Anterior cingulate cortex (tissue), 58 donors: ENCODE measurements at regions not wholly inside any gene's neighbourhood (a gene's known extent, or its start where the extent isn't known, plus 50 kb on each side); places are given as distances from the start of the nearest gene placed in this dataset.

ENCODE experiments used
- DNase-seq, 58 donors: peaks; one replicate each; lab custom pipeline; 2025; lab: John Stamatoyannopoulos, UW

DNA sequence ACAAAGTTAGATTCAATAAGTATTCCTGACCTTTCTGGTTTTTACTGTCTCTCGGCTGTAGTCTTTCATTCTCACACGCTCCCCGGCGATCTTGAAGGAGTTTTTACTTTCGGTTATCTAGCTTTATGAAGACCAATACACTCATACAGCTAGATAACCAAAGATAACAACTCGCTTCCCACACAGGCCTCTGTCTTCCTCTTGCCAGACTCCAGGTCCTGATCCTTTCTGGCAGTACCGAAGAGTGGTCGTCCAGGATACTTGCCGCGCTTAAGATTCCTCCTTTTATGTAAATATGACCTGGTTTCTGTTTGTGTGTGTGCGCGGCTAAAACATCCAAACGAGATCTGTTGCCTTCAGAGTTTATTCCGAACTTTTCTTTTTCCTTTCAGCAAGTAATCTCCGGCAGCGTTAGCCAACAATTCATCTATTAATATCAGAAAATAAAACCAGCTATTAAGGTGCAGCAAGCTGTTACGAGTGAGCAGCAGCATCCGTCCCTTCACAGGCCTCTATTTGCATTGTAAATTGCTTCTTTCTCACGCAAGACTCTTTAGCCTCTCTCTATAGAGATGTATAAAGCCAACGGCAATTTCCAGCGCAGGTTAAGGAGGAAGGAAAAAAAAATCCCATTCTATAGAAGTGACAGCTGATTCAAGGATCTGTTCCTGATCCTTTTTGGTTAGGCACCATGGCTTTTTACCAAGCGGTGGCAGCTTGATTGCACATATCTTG lies 216.1 kb downstream of the MEF2C start:
- peak in 3 of 58 donors; percentile 19 to 60 (median 40) for DNase-seq

DNA sequence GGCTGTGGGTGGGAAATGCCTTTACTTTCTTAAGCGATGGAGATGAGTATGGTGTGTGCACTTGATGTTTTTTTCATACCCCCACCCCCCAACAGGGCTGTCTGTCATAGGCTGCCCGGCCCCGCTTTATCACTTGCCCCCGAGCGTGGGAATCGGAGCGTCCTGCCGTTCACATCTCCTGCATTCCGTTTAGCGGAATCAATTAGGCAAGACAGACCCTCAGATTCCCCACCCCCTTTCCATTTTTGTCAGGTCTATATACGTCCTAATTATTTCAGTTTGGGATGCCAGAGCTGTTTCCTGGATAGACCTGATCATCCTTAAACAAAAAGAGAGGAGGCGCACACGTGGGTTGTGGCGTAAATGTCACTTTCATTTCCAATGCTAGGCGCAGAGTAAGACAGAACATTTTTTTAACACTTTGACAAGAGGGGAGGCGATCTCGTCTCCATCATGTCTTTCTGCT lies 217.2 kb downstream of the MEF2C start:
- peak in 20 of 58 donors; percentile 12 to 76 (median 52) for DNase-seq

DNA sequence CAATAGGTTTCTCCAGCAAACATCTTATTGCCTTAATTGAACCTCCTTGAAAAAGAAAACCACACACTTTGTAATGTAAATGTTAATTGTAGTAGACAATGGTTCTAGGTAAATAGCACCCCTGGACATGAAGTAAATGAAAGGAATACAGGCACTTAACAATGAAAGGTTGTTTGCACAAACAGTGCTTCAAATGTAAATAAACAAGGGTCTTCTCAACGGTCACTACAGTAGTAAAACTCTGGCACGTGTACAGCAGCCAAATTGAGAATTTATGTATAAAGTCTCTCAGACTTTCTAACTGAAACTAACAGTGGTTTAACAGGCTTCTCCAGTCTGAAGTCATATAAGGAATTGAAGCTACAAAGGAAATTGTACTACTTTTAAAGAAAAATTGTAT lies 218.3 kb downstream of the MEF2C start:
- DNase-seq: no peak

DNA sequence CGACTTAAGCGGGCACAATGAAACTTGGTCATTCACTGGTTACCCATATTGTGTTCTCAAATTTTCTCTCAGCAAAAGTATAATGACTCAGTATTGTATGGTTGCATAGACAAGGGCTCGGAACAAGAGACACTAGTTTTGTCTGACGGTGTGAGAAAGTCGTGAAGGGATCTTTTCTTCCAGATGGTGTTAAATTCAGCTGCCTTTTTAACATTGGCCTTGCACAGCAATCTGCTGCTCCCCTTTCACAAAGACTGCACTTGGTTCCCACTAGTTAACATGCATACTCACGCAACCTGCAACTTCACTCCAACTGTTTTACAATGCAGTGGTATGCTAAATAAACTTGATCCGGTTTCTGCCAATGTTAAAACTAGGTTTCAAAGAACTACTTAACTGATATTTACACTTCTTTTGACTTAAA lies 219.2 kb downstream of the MEF2C start:
- DNase-seq: peak in 12 of 58 donors; percentile 22 to 81 (median 40)

DNA sequence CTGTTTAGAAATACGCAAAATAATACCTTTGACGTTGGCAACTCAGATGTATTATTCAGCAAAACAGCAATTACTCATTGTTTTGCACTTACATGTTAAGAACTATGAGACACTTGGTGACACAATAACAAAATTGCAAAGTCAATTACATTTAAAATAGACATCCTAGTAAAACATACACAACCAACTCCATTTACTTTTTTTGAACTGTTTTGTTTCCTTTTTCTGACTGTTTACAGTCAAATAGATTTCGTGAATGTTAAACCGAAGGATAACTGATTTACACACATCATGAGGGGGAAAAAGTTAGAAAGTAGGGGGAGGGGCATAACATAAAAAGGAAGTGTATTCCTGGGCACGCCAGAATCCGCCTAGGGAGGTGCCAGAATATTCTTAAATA lies 220.1 kb downstream of the MEF2C start:
- no peak for DNase-seq

DNA sequence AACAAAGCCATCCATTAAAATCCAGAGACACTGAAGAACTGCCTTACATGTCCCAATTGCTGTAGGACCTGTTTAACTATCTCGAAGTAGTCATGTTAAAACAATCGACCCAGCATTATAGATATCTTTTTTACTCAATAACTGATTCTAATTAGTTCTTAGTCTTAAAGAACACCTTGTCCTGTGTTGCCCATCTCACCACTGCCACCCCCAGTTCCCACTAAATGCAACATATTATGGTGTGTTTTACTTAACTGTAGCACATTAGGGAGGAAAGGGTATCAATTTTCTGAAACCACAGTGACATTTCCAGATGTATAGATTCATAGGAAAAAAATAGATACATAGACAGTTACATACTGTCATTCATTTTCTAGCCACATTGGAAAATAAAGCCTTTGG lies 221.2 kb downstream of the MEF2C start:
- DNase-seq: no peak

DNA sequence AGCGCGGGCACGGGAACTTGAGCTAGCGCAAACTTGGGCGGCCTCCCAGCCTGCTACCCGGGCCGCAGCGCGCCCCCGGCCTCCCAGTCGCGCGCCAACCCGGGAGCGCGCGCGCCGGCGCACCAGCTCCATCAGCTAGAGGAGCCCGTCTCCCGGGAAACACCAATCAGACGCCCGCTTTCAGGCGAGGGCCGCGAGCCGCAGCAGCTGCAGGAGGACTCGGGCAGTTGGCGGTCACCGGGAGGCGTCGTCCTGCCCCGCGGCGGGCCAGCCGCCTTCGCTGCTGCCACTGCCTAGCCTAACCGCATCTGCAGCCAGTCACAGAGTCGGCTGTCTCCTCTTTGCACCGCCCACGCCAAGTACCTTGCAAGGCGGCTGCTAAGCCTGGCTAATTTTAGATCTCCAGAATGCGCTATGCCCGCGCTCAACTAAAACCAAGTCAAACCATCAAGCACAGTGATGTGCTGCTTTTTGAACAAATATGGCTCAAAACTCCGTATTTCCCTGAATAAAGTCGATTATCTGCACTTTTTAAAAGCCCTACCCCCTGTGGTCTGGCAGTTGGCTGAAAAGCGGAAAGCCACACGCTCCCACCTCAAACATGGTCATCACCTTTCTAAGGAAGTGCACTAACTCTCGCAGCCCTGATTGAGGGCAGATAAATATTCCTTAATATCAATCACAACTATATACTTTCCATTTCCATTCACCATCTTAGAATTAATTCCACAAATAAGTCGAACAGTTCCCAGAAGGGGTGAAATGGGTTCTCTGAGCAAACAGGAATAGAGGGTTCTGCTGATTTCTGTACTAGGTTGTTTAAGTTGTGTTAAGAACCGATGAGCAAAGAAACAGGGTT lies 221.8 kb downstream of the MEF2C start:
- peak in 51 of 58 donors; percentile 78 to 99 (median 97) for DNase-seq

DNA sequence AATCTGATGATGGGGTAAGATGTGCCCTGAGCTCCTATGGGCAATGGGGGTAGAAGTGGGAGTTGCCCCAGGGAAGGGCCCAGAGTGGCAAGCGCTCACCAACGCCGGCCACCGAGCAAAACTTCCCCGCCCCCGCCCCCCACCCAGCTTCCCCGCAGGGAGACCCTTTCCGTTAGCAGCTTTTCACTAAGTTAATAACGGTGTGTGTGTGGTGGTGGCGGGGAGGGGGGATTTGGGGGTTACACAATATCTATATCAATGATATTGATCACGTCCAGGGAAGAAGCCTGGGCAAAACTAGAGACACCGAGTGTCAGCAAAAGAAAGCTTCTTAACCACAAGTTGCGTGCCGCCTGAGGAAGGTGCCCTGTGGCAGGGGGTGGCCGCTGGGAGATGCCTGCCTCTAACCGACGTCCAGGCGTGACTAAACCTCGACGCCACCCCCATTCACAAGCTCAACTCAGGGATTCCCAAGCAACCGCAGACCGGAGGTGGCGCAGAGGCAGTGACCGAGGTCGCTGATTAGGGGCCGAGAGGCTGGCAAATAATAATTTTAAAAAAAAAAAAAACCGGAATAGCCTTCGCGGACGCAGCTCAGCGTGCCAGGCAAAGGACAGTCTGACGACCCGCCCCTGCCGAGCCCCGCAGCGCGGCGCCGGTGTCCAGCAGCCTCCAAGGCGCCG lies 222.6 kb downstream of the MEF2C start:
- DNase-seq: peak in 30 of 58 donors; percentile 40 to 92 (median 80)

DNA sequence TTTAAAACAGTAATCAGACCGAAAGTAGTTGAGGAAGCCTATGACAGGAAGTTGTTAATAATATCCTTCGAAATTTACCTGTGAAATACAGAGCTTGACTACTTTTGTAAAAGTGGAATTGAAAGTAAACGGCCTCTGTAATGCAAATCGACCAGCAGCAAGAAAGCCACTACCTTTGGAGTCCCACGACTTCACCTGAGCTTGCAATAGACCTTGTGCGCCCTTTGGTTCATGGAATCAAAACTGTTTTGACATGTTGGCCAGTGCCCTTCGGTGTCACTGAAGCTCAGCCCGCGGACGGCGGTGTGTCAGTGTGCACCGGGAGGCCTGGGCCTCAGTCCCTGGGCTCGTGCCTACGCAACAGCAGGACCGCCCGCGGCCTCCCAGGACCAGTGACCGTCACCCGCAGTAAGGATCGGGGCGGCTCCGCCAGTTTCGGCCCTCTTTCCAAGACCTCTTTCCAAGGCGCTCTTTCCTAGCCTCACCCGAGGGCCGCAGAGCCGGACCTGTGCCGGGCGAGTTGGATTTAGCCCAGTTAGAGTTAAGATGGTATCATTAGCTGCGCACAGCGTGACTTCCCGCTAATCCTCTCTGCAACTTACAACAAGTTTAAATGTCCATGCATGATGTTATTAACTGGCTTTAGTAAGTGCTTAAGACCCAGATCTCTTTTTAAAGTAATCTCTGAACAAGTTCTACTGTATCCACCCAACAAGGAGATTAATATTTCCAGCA lies 223.3 kb downstream of the MEF2C start:
- peak in 38 of 58 donors; percentile 14 to 77 (median 56) for DNase-seq

DNA sequence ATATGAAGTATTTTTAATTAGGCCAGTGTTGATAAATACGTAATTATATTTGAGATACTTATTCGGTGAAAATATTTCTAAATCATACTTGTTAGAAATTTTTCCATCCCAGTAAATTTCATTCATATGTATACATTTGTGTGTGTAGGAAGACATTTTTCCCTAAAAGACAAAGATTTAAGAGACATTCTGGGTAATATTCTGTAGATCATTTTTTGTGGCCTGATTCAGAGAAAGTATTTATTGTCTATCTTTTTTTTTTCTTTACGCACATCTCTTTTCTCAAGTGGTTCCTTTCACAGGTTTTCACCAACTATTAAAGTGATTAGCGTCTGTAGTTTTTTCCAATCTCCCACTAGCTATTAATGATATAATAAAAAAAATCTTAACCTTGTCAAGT lies 224.1 kb downstream of the MEF2C start:
- DNase-seq: no peak

DNA sequence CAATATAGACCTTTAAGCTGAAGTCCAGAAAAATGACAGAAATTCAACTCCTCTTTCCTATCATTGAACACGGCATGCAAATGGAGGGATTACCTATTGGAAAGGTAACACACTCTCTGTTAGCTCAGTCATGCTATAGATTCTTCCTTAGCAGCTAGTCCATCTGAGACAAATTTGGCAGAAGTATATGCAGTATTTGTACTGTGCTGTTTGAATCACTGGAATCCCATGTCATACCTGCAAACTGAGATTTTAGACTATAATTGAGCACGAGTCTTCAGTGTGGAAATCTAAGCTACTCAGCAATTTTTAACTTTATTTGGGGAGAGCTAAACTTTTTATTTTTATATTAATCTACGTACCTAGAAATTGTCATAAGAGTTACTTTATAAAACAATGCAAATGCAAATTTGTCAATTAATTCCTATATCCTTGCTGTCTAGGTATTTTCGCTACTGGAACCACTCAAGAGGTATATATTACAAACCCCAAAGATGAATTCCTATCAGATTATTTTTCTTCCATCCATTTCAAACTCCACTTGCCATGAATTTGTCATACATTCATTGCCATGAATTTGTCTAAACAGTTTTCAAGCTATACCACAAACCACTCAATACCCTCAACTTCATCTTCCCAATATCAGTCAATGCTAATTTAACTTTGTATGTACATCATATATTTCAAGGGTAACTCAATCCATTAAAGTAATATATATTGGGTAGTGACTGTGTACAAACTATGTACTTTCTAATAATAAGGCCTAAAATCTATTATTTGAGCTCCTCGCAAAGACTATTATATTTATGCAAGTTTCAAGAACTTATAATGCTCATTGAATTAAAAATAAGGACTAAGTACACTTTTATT lies 224.8 kb downstream of the MEF2C start:
- no peak for DNase-seq

DNA sequence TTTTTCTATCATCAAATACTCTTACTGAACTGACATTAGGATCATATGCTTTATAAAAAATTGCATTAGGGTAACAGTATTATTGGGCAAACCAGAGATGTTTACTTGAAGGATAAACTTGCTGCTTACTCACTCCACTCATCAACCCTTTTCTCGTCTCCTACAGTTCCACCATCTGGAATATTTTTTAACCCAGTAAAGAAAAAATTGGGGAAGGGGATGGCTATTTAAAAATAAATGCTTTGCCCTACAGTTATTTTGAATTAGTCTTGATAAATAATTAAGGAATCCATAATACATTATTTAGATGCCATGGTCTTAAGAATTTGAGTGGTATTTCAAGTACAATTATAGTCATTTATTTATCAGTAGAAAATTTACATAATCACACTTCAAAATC lies 225.8 kb downstream of the MEF2C start:
- no peak for DNase-seq

DNA sequence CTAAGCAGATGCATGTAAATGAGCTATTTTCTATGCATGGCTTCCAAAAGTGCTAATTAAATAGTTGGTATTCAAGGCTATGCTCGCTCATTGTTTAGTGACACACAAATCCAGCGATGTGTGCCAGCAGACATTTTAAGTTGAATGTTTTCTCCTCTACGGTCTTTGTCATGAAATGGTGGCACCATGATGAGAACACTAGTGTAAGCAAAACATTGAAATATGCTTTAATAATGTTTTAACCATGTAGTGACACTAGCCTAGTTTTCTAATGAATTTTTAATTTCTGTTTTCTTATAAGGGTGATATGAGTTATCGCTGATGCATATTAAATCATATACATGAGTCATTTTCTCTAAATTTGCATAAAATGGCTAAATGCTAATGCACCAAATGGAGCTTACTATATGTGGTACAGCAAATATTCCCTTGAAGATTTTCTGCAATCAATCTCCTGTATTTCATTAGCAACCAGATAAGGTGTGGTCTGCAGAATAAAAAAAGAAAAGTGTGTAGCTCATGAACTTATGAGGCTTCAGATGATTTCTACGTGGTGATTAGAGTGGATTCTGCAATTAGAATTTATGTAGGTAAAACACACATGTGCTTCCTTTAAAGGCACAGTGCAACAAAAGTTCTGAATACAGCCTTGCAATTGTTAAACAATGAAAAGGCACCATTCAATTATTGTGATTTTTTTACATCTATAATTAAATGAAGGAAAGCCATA lies 226.6 kb downstream of the MEF2C start:
- DNase-seq: peak in 13 of 58 donors; percentile 1 to 72 (median 25)

DNA sequence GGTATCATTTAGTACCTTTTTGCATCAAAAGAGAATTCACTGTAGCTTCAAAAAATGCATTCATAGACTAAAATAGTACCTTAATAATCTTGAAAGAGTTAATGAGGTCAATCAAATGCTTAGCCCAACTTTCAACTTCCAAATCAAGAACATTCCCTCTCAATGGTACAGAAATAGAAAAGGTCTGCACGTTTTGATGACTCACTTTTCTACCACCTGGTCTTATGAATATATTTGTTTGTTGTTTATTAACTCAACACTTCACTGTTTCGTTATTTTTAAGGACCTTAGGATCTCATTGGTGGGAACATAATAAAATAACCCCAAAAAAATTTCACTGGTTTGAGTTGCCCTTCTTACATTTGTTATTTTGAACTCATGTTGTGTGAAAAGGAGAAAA lies 229.5 kb downstream of the MEF2C start:
- no peak for DNase-seq

DNA sequence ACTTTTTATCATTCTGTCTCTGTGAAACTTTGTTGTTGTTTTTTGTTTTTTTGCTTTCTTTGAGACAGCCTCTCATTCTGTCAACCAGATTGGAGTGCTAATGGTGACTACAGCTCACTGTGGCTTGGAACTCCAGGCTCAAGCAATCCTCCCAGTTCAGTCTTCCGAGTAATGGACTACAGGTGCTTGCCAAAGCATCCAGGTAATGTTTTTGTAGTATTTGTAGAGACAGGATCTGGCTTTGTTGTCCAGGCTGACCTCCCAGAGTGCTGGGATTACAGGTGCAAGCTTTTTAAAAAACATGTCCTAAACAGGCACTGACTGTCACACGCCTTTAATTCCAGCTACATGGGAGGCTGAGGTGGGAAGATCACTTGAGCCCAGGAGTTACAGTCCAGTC lies 235.1 kb downstream of the MEF2C start:
- DNase-seq: no peak

DNA sequence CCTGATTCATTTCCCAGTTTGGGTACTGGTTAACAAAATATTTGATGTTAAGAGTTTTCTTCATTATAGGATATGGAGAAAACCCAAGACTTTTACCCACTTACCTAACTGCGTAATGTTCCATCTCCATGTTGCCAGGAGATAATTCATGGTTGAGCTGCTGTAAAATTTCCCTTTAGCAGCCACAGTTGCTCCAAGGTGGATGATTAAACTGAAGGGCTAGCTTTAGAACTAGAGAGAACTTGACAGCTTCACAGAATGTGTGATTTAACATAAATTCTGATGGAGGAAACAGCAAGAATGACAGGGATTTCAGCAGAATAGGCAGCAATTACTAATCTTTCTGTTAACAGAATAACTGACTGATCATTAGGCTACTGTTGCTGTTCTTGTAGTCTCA lies 236.1 kb downstream of the MEF2C start:
- DNase-seq: no peak

DNA sequence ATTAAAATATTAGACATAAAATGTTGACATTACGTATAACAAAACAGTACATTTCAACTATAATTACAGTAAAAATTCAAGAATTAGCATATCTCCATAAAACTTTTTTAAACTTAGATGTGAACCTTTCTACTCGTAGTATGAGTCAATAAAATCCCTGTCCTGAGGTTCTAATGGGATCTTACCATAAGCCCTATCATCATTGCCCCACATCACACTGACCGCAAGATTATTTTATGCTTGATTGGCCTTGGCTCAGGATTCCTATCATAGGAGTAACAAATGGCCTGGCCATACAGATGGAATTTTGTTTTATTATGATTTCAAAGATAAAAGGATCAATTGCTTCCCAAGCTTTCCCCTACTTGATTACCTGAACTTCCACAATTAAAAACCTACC lies 238.3 kb downstream of the MEF2C start:
- no peak for DNase-seq

DNA sequence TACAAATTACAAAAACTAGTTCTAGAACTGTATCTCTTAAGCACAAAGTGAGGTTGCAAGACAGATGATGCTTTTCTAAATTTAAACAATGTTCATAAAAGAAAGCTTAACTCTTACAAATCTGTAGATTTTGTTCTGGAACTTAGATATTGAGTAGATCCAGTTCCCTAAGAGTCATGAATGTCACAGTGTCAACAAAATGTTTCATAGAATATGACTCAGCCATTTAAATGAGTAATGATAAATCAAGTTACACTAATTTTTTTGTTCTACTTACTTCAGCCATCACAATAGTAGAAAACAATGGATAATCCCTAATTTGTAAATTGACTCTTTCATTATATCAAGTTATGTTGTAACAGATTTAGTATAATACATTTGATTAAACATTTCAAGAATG lies 239.7 kb downstream of the MEF2C start:
- DNase-seq: no peak

DNA sequence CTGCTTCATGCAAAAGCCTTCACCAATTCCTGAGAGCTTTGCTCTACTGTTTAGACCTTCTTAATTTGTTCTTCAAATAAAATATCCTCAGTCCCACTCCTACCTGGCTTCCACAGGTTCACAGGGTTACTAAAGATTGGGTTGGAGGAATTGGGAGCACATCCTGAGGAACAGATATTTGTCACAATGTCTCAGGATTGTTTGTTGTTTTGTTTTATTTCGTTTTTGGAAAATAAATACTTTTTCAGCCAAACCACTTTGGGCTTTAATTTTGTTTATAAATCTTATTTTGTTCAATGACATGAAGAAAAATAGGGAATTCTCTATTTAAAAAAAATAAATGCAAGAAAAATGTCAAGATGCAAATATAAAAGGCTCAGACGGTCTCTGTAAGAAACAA lies 249.0 kb downstream of the MEF2C start:
- DNase-seq: no peak
